GM21360 (cell line): ENCODE measurements at regions not wholly inside any gene's neighbourhood (a gene's known extent, or its start where the extent isn't known, plus 50 kb on each side); places are given as distances from the start of the nearest gene placed in this dataset.
"Not testable (repeated sequence)": the region's sequence is repeated elsewhere in the genome, so short reads cannot be mapped to it uniquely, and the experiment has no call there.

Experiments
- ATAC-seq: cut with Tn5 transposase; IDR thresholded peaks from one replicate; pipeline ENCODE4 v1.9.1; 2021; ENCODE audit warnings: mild to moderate bottlenecking, moderate library complexity; ENCODE audit not compliant: unreplicated experiment

DNA sequence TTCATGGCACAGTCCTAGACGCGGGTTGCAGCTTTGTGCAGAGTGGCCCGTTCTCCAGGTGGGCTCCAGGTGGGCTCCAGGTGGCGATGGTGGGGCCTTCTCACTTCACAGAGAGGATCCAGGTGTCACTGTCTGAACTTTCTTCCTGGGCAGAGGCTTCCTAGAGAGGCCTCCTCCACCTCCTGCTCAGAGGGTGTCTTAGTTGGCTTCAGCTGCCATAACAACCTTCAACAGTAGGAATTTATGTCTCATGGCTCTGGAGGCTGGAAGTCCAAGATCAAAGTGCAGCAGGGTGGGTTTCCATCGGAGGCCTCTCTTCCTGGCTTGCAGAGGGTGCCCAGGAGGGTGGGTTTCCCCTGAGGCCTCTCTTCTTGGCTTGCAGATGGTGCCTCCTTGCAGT is 125.1 kb downstream of the GLRX3 start:
- no peak for ATAC-seq

DNA sequence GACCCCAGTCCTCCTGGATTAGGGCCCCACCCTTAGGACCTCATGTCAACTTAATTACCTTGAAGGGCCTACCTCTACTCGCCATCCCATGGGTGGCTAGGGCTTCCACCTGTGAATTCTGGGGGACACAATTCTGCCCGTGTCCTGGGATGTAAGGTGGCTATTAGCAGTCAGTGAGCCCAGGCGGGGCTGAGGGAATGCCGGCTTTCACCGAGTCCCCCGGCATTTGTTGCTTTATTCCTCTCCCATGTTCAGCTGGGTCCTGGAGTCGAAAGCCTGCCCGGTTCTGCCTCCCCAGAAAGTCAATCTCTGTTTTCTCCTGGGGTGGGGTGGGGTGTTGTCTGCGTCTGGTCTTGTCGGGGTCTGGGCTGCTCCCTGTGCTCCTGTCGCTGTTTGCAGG is 125.6 kb downstream of the GLRX3 start:
- no peak for ATAC-seq

DNA sequence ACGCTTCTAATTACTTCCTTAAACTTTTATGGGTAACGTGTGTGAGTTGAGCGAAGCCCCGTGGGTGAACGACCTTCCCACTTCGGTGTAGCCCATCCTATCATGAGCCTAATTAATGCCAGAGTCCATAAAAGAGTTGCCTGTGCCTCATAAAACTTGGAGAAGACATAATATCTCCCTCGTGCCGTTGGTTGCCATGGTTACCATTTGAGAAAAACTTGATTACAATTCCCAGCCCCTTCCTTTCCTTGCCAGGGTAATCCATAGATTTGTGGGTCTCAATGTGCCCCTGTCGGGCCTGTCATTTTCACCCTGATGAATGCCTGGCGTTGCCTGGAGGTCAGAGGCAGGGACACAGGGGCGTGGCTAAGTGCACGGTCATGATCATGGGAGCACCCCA is 127.1 kb downstream of the GLRX3 start:
- ATAC-seq = no peak

DNA sequence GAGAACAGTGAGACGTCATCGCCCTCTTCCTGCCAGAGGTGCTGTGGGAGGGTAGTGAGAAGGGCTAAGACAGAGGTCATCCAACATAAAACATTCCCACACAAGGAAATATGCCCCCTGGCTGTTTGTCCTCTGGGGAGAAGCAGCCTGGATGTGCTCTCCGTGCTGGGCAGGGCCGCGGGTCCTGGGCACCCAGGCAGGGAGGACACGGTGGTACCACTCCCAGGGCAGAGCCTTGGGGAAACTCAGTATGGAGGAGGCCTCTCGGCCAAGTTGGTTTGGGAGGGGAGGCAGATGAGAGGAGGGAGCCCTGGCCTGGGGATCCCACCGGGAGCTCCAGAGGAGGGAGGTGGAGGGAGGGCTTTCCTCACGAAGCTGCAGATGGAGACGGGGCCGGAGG is 129.4 kb downstream of the GLRX3 start:
- no peak for ATAC-seq

DNA sequence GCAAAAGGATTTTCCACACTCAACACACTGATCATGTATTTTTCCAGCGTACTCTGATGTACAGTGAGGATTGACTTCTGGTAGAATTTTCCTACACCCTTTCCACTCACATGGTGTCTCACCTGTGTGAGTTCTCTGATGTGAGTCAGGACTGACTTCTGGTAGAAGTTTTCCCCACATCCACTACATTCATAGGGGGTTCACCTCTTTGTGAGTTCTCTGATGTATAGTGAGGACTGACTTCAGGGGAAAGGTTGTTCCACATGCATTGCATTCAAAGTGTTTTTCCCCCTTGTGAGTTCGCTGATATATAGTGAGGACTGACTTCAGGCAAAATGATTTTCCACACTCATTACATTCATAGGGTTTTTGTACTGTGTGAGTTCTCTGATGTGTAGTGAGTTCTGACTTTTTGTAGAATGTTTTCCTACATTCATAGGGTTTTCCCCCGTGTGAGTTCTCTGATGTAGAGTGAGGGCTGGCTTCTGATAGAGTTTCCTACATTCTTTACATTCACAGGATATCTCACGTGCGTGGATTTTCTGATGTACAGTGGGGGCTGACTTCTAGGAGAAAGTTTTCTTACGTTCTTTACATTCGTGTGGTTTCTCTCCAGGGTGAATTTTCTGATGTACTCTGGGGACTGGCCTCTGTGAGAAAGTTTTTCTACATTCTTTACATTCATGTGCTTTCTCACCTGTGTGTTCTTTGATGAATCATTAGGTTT is 146.5 kb downstream of the GLRX3 start:
- ATAC-seq = no peak

DNA sequence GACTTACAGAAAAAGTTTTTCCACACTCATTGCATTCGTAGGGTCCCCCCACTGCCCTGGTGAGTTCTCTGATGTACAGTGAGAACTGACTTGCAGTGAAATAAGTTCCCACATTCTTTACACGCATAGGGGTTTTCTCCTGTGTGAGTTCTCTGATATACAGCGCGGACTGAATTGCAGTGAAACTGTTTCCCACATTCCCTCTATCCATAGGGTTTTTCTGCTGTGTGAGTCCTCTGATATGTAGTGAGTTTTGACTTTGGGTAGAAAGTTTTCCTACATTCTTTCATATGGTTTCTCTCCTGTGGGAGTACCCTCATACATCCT is 147.0 kb downstream of the GLRX3 start:
- no peak for ATAC-seq

DNA sequence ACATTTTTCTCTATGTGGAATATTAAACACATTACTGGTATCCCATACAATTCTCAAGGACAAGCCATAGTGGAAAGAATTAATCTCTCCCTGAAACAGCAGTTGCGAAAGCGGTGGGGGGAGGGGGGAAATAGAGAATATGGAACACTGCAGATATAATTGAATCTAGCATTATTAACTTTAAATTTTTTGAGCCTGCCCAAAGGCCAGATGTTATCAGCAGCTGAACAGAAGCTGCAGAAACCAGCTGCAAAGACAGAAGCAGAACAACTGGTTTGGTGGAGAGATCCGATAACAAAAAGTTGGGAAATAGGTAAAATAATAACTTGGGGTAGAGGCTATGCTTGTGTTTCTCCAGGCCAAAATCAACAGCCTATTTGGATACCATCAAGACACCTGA is 159.6 kb downstream of the GLRX3 start:
- ATAC-seq = not testable (repeated sequence)

DNA sequence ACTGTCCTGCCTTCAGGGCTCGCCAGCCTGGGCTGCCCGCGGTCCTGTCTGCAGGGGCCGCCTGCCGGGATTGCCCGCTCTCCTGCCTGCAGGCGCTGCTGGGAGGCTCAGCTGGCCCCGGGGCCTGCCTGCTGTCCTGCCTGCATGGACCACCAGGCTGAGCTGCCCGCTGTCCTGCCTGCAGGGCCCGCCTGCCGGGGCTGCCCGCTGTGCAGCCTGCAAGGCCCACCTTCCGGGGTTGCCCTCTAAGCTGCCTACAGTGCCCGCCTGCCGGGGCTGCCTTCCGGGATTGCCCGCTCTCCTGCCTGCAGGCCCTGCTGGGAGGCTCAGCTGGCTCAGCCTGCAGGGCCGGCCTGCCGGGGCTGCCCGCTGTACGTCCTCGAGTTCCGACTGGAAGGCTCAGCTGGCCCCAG is 164.4 kb downstream of the GLRX3 start:
- no peak for ATAC-seq

DNA sequence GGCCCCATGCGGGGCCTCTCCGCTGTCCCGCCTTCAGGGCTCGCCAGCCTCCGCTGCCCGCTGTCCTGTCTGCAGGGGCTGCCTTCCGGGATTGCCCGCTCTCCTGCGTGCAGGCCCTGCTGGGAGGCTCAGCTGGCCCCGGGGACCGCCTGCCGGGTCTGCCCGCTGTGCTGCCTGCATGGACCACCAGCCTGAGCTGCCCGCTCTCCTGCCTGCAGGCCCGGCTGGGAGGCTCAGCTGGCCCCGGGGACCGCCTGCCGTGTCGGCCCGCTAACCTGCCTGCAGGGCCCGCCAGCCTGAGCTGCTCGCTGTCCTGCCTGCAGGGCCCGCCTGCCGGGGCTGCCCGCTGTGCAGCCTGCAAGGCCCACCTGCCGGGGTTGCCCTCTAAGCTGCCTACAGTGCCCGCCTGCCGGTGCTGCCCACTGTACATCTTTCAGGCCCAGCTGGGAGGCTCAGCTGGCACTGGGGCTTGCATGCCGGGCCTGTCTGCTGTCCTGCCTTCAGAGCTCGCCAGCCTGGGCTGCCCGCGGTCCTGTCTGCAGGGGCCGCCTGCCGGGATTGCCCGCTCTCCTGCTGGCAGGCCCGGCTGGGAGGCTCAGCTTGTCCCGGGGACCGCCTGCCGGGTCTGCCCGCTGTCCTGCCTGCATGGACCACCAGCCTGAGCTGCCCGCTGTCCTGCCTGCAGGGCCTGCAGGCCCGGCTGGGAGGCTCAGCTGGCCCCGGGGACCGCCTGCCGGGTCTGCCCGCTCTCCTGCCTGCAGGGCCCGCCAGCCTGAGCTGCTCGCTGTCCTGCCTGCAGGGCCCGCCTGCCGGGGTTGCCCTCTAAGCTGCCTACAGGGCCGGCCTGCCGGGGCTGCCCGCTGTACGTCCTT is 165.1 kb downstream of the GLRX3 start:
- peak; percentile 52 for ATAC-seq

DNA sequence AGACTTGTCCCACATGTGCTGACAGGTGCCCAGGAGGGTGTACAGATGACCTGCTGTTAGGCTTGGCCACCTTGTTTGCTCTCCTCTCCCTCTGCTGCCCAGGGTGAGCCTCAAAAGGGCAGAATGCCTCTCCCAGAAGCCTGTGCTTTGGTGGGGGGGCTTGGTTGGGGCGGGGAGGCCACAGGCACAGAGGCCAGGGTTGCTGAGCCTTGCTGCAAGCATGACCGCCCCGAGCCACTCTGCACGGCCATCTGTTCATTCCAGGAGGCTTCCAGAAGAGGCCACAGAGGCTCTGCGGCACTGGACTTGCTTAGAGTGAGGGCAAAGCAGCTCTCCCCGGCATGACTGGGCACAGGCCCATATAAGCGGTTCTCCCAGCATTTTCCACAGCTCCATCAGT is 190.8 kb downstream of the GLRX3 start:
- ATAC-seq = no peak

DNA sequence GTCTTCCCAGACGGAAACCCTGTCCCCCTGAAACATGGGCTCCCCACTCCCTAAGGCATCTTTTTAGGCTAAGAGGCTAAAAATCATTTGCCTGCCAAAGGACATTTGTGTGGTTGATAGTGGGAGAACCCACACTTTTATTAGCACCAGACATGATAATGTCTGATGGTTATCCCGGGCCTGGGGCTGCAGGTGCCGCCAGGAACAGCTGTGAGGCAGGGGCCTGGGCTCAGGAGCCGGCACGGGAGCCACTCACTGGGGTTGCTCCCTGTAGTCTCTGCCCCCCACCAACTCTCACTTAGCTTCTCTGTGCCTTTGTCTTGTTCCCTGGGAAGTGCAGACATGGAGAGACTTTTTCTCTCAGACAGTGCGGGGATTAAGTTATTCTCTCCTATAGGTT is 193.6 kb downstream of the GLRX3 start:
- ATAC-seq = no peak

DNA sequence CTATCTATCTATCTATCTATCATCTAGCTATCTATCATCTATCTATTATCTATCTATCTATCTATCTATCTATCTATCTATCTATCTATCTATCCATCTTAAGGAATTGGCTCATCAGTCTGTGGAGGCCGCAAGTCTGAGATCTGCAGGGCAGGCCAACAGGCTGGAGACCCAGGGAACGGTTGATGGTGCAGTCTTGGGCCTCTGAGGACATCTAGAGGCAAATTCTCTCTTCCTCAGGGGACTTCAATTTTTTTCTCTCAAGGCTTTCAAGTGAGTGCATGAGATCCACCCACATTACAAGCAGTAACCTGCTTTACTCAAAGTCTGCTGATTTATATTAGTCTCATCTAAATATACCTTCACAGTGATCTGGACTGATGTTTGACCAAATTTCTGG is 197.0 kb downstream of the GLRX3 start:
- ATAC-seq = no peak

DNA sequence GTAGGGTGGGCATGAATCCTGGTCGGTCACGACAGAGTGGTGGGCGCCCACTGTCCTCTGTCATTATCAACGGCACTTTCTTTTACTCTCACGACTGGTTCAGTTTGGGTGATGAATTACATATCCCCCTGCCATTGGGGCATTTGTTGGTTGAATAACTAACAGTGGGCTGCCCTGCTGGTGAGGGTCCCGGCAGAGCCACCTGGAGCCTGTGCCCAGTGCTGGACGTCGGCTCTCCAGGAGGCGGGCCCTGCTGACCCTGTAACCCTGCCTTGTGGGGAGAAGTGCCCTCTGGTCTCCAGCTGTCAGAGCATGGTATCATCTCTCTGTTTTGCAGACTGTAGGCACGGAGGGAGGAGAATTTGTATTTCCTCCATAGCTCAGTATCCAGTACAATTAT is 199.1 kb downstream of the GLRX3 start:
- ATAC-seq = no peak

DNA sequence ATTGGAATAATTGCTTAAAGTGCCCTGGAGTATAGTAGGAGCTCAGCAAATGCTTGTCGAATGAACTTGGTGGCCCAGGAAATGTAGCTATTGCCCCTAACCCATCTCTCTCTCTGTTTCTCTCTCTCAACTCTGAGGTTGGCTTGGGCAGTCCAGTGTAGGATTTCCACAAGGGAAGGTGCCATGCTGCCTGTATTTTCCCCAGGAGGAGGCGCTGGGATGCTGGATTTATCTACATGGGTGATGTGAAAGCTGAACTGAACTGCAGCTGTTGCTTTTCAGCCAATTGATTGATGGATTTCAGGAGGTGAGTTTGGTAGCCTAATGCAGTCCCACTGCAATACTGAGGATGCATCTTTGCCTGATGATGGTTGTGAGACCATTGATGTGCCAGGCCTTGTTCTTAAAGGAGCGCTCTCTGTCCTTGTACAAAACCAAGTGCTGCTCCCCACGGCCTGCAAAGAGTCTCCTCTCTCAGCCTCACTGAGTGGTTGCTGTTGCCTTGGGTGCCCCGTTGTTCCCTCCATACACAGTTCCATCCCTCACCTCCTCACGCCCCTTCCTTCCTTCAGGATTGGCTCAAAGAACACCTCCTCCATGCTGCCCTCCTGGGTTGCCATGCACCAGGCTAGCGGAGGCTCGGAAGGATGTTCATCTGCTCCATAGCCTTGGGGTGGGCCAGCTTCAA is 200.6 kb downstream of the GLRX3 start:
- ATAC-seq = no peak

DNA sequence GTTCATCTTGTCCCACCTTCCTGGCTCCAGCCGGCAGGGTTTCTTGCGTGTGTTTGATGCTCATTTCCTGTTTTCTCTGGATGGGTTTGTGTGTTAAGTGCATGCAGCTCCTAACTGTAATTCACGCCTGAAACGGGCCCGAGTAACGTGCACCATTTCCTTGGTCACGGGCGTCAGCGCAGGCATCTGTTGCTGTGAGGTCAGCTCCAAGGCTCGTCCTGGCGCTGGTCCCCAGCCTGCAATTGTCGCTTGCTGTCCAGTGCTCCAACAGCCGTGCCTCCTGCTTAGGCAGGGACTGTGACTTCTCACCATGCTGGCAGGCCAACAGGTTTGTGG is 201.1 kb downstream of the GLRX3 start:
- ATAC-seq = no peak

DNA sequence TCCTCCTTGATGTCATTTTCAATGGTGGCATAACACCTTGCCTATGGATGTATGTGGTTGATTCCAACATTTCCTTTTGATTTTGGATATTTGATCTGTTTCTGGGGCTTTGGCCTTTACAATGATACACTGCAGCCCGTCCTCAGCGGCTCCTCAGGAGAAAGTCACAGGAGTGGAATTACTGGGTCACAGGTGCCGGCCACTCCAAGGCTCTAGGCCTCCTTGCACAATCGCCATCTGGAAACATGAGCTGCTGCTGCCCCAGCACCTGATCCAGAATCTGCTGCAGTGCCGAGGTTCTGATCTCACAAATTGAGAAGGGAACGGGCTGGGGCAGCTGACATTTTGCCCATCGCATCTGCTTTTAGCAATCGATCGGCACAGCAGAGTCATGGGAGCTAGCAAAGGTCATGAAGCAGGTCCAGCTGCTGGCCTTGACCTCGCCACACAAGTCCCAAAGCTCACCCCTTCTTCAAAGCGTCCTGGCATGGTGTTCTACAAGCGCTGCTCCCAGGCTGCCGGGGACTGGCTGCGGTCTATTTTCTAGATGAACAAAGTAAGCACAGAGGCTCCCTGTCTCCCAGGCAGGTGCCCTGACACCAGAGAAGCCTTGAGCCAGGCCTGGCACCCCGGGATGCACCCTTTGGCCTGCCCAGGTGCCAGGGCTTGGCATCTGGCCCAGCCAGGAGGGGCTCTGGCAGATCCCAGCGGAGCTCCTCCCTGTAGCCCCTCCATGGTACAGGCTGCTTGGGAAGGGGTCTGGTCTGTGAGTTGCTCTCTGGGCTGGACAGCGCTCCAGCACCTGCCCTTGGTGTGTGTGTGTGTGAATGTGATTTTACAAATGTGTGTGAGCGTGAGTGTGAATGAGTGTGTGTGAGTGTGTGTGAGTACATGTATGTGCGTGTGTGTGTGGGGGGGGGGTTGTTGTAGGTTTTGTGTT is 201.8 kb downstream of the GLRX3 start:
- no peak for ATAC-seq

DNA sequence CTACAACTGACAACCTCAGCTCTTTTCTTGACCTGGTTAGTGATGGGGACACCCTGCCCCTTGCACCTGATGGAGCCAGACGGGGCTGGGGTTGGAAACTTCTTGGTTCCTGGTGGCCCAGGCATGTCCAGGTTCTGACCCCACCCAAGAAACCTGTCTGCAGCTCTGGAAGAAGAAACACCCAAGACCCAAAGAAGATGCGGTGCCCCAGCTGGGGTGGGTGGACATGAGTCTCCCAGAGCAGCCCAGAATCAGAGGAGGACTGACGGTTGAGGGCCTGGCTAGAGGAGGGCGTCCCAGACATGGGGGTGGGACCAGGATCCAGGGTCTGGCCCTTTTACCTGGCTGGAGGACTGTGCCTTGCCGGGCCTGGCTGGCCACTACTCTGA is 202.4 kb downstream of the GLRX3 start:
- no peak for ATAC-seq

DNA sequence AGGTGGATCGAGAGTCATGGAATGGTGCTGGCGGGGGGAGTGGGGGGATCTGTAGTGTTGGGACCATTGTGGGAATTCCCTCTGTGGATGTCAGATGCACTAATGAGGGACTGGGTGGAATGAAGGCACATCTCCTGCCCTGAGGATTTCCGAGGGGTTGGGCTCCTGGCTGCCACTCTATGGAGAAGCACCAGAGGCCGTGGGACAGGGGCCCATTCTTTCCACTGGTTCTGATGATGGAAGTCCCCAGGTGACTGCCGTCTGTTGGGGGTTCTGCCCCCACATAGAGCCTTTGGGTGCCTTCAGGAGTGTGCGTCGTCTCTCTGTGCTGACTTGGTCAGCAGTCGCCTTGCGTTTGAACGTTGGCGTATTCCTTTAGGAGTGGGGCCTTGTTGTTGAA is 202.9 kb downstream of the GLRX3 start:
- no peak for ATAC-seq

DNA sequence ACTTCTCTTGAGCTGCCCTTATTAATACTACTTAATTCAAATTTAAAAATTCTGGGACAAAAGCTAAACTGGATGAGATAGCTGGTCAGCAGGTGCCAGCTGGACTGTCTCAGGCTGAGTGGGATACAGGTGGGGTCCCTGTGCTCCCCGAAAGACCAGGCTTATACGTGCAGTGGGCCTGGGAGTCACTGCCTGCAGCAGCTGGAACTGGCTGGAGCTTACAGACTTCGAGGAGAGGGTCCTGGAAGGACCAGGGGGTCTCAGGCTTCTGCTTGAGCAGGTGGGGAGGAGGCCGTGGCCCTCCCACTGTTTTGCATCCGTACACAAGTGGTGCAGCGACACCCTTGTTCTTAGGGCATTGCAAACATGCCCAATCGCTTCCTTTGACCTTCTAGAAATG is 203.7 kb downstream of the GLRX3 start:
- no peak for ATAC-seq

DNA sequence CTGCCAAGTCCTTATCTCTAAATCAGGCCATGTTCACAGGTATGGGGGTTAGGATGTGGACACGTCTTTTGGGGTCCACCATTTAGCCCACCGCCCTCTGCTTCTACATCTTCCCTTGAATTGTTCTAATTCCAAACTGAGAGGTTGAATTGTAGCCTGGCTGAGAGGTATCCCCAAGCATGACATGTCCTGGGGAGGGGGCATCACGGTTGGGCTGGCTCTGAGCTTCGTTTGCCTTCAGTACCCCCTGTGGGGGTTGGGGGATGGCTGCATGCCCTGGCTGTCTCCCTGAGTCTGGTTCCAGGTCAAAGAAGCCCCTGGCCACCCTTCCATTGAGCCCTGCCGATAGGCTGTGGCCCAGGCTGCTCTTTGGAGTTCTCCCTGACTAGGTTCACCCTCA is 204.6 kb downstream of the GLRX3 start:
- ATAC-seq = no peak

DNA sequence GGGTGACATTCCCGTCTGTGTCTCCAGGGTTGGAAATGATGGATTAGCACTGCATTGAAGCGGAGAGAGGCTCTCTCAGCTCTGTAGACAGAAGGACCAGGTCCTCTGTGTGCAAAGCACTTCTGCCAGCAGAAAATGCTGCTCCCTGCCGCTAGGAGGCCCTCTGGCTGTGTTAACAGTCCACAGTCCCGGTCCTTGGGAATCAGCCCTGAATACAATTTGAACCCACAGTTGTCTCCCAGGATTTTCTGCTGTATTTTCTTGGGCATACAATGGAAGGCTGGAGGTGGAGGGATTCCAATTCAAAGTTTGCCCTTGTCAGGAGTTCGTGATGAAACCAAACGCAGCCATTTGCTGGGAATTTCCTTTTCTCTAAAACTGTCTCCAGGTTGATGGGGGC is 205.2 kb downstream of the GLRX3 start:
- no peak for ATAC-seq
